HG03432 (cell line): ENCODE measurements at regions not wholly inside any gene's neighbourhood (a gene's known extent, or its start where the extent isn't known, plus 50 kb on each side); places are given as distances from the start of the nearest gene placed in this dataset.

Source experiments
- ATAC-seq: cut with Tn5 transposase; IDR thresholded peaks from one replicate; pipeline ENCODE4 v1.9.1; 2021; ENCODE audit warnings: mild to moderate bottlenecking, moderate library complexity; ENCODE audit not compliant: unreplicated experiment

- no peak for ATAC-seq
These were observed 141.9 kb downstream of the BTG1 start for GRCh38 chr12:92003701-92004100.

- ATAC-seq = no peak
These were observed 142.8 kb downstream of the BTG1 start for GRCh38 chr12:92002673-92003382.

GRCh38 chr12:92002195-92002649 lies 143.4 kb downstream of the BTG1 start:
- ATAC-seq = no peak

GRCh38 chr12:92000597-92000996 lies 145.0 kb downstream of the BTG1 start:
- ATAC-seq = no peak

- no peak for ATAC-seq
These were observed 145.8 kb downstream of the BTG1 start for GRCh38 chr12:91999823-92000222.

GRCh38 chr12:91998316-91998715 lies 147.3 kb downstream of the BTG1 start:
- ATAC-seq = no peak

GRCh38 chr12:91994208-91994797 lies 151.3 kb downstream of the BTG1 start:
- ATAC-seq = no peak

GRCh38 chr12:91993287-91994017 lies 152.2 kb downstream of the BTG1 start:
- no peak for ATAC-seq

- peak; percentile 45 for ATAC-seq
These were observed 154.1 kb downstream of the BTG1 start for GRCh38 chr12:91991399-91992187.

GRCh38 chr12:91990525-91990924 lies 155.1 kb downstream of the BTG1 start:
- ATAC-seq = no peak

GRCh38 chr12:91989143-91989542 lies 156.5 kb downstream of the BTG1 start:
- ATAC-seq = no peak

- ATAC-seq = no peak
These were observed 157.3 kb downstream of the BTG1 start for GRCh38 chr12:91988086-91988923.

GRCh38 chr12:91986084-91986483 lies 159.6 kb downstream of the BTG1 start:
- no peak for ATAC-seq

- no peak for ATAC-seq
These were observed 160.5 kb downstream of the BTG1 start for GRCh38 chr12:91985002-91985787.

- no peak for ATAC-seq
These were observed 161.1 kb downstream of the BTG1 start for GRCh38 chr12:91984556-91984955.

- ATAC-seq = no peak
These were observed 161.7 kb downstream of the BTG1 start for GRCh38 chr12:91983935-91984334.

GRCh38 chr12:91982946-91983345 lies 162.7 kb downstream of the BTG1 start:
- ATAC-seq = no peak

GRCh38 chr12:91980389-91980821 lies 165.2 kb downstream of the BTG1 start:
- ATAC-seq = no peak

- no peak for ATAC-seq
These were observed 167.5 kb downstream of the BTG1 start for GRCh38 chr12:91978143-91978542.
